ENCODE measurements at regions not wholly inside any gene's neighbourhood (a gene's known extent, or its start where the extent isn't known, plus 50 kb on each side); places are given as distances from the start of the nearest gene placed in this dataset.

DNA sequence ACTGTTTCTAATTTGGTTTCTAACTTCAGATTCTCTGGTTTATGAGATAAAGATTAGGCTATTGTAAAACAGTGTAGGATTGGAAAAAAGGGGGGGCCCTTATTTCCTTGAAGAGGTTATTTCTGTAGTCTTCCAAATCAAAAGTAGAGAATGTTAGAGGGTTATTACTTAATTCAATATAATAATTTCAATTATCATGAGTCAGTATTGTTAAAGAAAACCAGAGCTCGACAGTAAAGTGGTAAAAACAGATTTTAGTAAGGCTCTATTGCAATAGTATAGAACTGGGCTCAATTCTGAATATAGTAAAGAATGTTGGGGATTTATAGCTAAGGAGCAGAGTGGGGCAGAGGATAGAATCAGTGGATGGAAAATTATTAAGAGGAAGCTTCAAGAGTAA is 140.0 kb downstream of the TANC2 start:
- H3K4me1 Mint-ChIP-seq (ENCODE audit: low read depth) = 0 out of 2 replicates have a peak, but pooled peaks cover 12% of the 10 kb centered on the region
- no peak for DNase-seq
- peak overlapping the region; percentile 8; the same call in 1 of the 2 replicates for H3K27ac Mint-ChIP-seq
- no peaks in the 10 kb centered on the region for H3K9me3 Mint-ChIP-seq
- H3K27me3 Mint-ChIP-seq (ENCODE audit: insufficient read depth) = no peaks in the 10 kb centered on the region
- no peak overlapping the region for H3K4me3 Mint-ChIP-seq
- H3K36me3 Mint-ChIP-seq (ENCODE audit: low read depth) = peaks cover 26% of the 10 kb centered on the region
- TF ChIP-seq, protein P1, sequence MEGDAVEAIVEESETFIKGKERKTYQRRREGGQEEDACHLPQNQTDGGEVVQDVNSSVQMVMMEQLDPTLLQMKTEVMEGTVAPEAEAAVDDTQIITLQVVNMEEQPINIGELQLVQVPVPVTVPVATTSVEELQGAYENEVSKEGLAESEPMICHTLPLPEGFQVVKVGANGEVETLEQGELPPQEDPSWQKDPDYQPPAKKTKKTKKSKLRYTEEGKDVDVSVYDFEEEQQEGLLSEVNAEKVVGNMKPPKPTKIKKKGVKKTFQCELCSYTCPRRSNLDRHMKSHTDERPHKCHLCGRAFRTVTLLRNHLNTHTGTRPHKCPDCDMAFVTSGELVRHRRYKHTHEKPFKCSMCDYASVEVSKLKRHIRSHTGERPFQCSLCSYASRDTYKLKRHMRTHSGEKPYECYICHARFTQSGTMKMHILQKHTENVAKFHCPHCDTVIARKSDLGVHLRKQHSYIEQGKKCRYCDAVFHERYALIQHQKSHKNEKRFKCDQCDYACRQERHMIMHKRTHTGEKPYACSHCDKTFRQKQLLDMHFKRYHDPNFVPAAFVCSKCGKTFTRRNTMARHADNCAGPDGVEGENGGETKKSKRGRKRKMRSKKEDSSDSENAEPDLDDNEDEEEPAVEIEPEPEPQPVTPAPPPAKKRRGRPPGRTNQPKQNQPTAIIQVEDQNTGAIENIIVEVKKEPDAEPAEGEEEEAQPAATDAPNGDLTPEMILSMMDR (IDR thresholded peaks at IDR 0.05) = no peak

DNA sequence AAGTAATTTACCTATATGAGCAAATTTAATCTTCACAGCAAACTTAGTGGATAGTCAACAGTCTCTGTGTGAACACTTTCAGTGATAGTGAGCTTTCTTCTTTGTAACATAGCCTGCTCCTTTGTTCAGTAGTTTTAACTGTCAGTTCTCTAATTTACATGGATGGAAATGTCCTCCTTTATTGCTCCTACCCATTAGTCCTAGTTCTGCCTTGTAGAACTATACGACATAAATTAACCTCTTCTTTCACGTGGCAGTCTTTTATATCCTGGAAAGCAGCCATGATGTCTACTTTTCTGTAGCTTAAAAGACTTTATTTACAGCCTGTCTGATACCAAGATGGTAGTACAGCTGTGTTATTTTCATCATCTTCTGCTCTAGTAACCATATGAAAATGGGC is 143.6 kb downstream of the TANC2 start:
- Mint-ChIP-seq H3K9me3 (no peaks in the 10 kb centered on the region), H3K4me1 (ENCODE audit: low read depth) (peaks cover 32% of the 10 kb centered on the region), H3K36me3 (ENCODE audit: low read depth) (peaks cover 16% of the 10 kb centered on the region), H3K27me3 (ENCODE audit: insufficient read depth) (no peaks in the 10 kb centered on the region), H3K4me3 (no peak overlapping the region), H3K27ac (peak overlapping the region; percentile 51; the same call in 1 of the 2 replicates)
- TF ChIP-seq, protein P1 (IDR thresholded peaks at IDR 0.05) = no peak
- DNase-seq = no peak

DNA sequence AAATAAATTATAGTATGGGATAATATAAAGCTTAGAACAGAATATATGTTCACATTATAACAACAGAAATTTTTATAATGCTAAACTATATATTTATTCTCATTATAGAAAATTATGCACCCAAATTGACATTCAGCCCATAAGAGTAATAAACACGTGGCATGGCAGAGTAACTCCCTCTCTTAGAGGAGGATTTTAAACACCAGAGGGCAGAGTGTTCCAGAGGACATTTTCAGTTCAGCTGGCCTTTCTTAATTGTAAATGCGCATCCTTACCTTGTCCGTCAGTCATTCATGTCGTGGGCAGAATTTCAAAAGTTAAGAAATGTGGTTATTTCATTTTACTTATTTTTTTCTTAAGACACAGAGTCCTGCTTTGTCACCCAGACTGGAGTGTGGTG is 147.1 kb downstream of the TANC2 start:
- DNase-seq = no peak
- Mint-ChIP-seq H3K27me3 (ENCODE audit: insufficient read depth) (no peaks in the 10 kb centered on the region; the same call in 1 of the 2 replicates), H3K4me3 (no peak overlapping the region), H3K36me3 (ENCODE audit: low read depth) (peaks cover 11% of the 10 kb centered on the region), H3K27ac (no peak overlapping the region), H3K9me3 (no peaks in the 10 kb centered on the region), H3K4me1 (ENCODE audit: low read depth) (peaks cover 46% of the 10 kb centered on the region)
- TF ChIP-seq, protein P1 (IDR thresholded peaks at IDR 0.05) = peak; percentile 57

DNA sequence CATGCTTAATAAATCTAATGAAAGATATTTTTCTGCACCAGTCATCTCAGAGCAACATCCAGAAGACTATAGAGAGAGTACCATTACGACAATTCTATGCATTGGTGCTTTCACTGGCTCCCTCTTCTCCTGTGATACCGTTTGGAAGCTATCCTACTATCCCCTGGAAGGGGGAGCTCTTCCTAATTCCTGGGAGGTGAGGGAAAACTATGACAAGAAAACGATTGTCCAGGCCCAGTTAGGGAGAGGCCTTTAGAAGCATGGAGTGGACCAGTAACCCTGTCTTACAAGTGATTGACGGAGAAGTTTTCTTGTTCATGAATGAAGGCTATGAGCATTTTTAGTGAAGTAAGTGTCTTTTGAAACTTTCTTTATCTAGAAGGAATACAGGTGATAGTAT is 150.2 kb downstream of the TANC2 start:
- H3K27ac Mint-ChIP-seq = no peak overlapping the region
- no peaks in the 10 kb centered on the region for H3K9me3 Mint-ChIP-seq
- peaks cover 3% of the 10 kb centered on the region for H3K36me3 Mint-ChIP-seq (ENCODE audit: low read depth)
- no peak for DNase-seq
- peaks cover 53% of the 10 kb centered on the region for H3K4me1 Mint-ChIP-seq (ENCODE audit: low read depth)
- H3K4me3 Mint-ChIP-seq = no peak overlapping the region
- TF ChIP-seq, protein P1 (IDR thresholded peaks at IDR 0.05) = no peak
- no peaks in the 10 kb centered on the region; the same call in 1 of the 2 replicates for H3K27me3 Mint-ChIP-seq (ENCODE audit: insufficient read depth)

DNA sequence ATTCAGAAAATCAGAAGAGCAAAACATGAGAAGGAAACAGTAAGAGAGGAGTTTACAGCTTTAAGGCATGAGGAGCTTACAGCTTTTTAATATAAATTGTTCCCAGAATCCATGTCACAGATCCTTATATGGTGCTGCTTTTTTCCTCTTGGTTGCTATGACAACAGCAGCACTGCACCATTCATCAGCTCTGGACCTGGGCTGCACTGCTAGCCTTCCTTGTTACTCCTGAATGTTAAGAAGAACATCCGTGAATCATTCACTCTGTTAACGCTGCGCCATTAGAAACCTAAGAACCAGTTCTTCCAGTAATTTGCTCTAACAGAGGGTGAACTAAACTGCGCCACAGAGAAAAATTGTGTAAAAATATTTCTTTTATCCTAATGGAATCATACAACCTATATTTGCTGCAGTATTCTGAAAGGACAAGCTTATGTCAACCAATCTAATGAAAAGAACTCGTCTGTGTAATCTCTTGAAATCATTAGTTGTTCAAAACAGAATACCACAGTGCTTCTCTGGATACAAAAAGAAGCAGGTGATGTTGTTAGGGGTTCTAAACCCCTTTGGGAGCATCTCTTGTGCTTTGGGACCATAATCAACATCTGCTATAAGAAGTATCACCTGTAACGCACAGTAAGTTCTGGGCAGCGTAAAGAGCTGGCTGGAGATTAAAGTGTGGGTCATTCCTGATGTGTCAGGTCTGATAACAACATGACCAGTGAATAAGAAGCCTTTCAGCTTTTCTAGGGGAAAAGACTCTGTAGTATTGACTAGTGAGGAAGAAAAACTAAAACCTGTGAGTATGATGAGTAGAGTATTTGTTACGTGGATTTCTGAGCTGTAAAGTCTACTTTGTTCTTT is 151.2 kb downstream of the TANC2 start:
- Mint-ChIP-seq H3K27ac (peak overlapping the region; percentile 62), H3K27me3 (ENCODE audit: insufficient read depth) (no peaks in the 10 kb centered on the region; the same call in 1 of the 2 replicates), H3K4me3 (no peak overlapping the region), H3K9me3 (no peaks in the 10 kb centered on the region), H3K36me3 (ENCODE audit: low read depth) (no peaks in the 10 kb centered on the region), H3K4me1 (ENCODE audit: low read depth) (peaks cover 49% of the 10 kb centered on the region)
- TF ChIP-seq, protein P1 (IDR thresholded peaks at IDR 0.05) = no peak
- peak; percentile 34 for DNase-seq

Data from HFFc6 (cell line).